GM10266 (cell line): ENCODE measurements at regions not wholly inside any gene's neighbourhood (a gene's known extent, or its start where the extent isn't known, plus 50 kb on each side); places are given as distances from the start of the nearest gene placed in this dataset.
"Not testable (repeated sequence)": the region's sequence is repeated elsewhere in the genome, so short reads cannot be mapped to it uniquely, and the experiment has no call there.

Experiments used
- DNase-seq: peaks from one replicate; pipeline ENCODE4 v3.0.0; 2012; ENCODE audit errors: extremely low spot score
- CTCF ChIP-seq: IDR thresholded peaks from 2 replicates; pipeline ENCODE4 v1.5.1; 2012; ENCODE audit warnings: mild to moderate bottlenecking, low read depth; ENCODE audit not compliant: control insufficient read depth, insufficient read depth; ENCODE audit errors: missing control alignments

DNA sequence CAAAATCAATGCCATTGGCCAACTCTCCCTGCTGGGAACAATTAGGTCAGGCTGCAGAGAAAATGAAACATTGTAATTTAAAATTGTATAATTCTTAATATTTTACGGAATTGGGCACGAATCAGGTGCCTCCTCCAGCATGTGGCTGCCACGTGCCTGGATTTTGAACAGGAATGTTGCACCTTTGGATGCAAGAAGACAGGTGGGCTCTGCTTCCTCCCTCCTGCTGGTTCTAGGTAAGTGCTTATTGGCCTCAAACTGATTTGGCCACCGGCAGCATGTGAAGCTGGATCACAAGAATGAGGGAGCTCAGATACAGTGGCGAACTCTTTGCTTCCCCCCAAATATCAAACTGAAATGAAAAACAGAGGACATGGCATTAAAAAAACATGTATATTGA, 1559.9 kb upstream of the FLRT2 start:
- no peak for TF ChIP-seq CTCF
- DNase-seq: no peak

DNA sequence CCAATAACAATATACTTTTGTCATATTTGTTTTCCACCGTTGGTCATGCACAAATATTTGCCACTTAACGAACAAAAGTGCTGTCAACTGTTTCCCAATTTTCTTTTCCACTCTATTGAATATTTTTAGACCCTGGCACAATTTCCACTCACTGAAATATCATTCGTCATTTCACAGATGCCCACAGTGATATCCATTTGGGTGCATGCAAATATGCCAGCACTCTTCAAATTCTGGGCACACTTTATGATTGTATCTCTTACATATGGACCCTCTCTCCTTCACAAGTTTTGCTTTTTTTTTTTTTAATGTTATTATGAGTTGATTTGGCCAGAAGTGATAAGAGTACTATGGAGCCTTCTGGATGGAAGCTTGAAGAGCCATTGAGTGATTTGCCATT, 1557.3 kb upstream of the FLRT2 start:
- TF ChIP-seq CTCF: no peak
- no peak for DNase-seq

GRCh38 chr14:83974647-83975163, 1555.2 kb upstream of the FLRT2 start:
- no peak for DNase-seq
- no peak for TF ChIP-seq CTCF

GRCh38 chr14:83975435-83975834, 1554.5 kb upstream of the FLRT2 start:
- no peak for TF ChIP-seq CTCF
- DNase-seq: no peak

DNA sequence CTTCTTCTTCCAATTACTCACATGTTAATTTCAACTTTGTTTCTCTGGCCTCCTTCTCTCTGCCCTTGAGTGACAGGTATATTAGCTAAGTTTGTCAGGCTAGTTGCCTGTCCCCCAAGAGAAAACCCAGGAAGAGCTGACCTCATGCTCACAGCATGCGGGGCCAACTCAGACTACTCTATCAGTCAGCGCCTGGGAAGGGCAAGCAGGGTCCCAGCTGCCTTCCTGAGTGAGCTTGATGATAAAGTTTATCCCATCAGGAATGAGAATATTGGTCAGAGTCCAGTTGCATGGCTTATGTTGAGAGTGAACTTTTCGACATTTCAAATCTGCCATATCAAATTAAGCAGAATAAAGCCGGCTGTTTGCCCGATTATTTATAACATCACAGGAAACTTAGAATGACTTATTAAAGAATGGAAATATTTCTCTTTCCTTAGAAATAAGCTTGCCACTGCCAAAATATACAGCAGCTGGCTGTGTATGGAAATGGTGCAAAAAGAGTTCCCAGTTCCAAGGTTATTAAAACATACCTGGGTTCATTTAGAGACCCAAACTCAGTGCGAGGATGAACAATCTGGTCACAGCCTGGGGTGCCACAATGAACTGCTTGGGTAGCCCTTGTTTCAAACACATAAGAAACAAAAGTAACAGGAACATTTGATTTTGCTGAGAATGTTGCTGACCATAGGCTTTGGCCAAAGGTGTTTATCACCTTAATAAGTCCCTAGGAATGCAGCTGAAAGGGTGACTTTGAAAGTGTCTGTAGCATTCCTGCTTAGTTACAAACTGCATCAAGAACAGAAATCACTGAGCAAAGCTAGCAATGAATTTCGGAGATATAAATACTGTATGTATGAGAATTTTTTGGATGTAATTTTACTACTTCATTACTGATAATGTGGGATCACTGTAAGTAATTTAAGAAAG, 1553.8 kb upstream of the FLRT2 start:
- DNase-seq: no peak
- no peak for TF ChIP-seq CTCF

DNA sequence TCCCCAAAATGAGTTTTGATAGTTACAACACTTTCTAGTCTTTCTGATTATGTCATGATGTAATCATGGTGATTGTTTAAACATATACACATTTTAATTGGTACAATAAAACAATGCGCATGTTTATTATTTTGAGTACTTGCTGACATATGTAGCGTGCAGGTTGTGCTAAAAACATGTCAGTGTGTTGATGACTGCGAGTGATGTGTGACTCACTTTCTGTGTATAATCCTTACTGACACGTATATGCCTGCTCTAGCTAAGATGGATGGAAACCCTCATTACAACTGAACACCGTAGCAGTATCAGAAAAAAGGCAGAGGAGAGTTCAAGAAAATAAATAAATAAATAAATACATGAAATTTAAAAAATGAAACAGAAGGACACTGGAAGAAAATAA, 1552.4 kb upstream of the FLRT2 start:
- no peak for DNase-seq
- no peak for TF ChIP-seq CTCF

DNA sequence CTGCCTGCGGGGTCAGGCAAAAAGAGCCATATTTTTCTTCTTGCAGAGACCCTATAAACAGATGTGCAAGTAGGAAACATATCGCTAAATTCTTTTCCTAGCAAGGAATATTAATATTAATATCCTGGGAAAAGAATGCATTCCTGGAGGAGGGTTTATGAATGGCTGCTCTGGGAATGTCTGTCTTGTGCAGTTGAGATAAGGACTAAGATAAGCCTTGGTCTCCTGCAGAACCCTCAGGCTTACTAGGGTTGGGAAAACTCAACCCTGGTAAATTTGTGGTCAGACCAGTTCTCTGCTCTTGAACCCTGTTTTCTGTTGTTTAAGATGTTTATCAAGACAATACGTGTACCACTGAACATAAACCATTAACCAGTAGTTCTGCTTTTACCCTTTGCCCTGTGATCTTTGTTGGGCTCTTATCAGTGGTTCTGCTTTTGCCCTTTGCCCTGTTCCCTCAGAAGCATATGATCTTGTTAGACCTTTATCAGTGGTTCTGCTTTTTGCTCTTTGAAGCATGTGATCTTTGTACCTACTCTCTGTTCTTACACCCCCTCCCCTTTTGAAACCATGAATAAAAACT, 1548.2 kb upstream of the FLRT2 start:
- not testable (repeated sequence) for DNase-seq
